Mesodermal cell (in vitro differentiated cells): ENCODE measurements at regions not wholly inside any gene's neighbourhood (a gene's known extent, or its start where the extent isn't known, plus 50 kb on each side); places are given as distances from the start of the nearest gene placed in this dataset.

Experiments used
- H3K27ac ChIP-seq: 2 replicates; pipeline ENCODE4 v1.7.0; 2013; ENCODE audit warnings: mild to moderate bottlenecking, low read depth, low read length, moderate library complexity; ENCODE audit not compliant: severe bottlenecking
- H3K36me3 ChIP-seq: 2 replicates; pipeline ENCODE4 v1.7.1; 2013; ENCODE audit warnings: mild to moderate bottlenecking, low read length, moderate library complexity; ENCODE audit not compliant: control insufficient read depth, insufficient read depth
- H3K4me1 ChIP-seq: one replicate; pipeline ENCODE4 v1.7.1; 2013; ENCODE audit warnings: mild to moderate bottlenecking, low read length; ENCODE audit not compliant: insufficient read depth, control insufficient read depth, poor library complexity, severe bottlenecking
- H3K4me3 ChIP-seq: 2 replicates; pipeline ENCODE4 v1.7.0; 2013; ENCODE audit warnings: low read length, control low read depth, mild to moderate bottlenecking; ENCODE audit not compliant: insufficient read depth, poor library complexity, severe bottlenecking; ENCODE audit errors: extremely low read depth
- H3K9me3 ChIP-seq: 2 replicates; pipeline ENCODE4 v1.7.1; 2013; ENCODE audit warnings: mild to moderate bottlenecking, low read length, moderate library complexity; ENCODE audit not compliant: control insufficient read depth
- WGBS, 2 experiments: methylation state at CpG; one replicate each; pipeline ENCODE4 v1.1.5; 2013; ENCODE audit warnings: missing lambda C conversion rate in 2 of 2; ENCODE audit not compliant: insufficient coverage in 2 of 2; 5-methylcytosine and 5-hydroxymethylcytosine counted together

- no peaks in the 10 kb centered on the region for H3K9me3 ChIP-seq
- H3K27ac ChIP-seq = no peak overlapping the region
- WGBS, 2 experiments = no CpG with 5 or more reads among the region's 1 CpG
- no peaks in the 10 kb centered on the region for H3K4me1 ChIP-seq
- H3K36me3 ChIP-seq = no peaks in the 10 kb centered on the region
- no peak overlapping the region for H3K4me3 ChIP-seq
Measured at GRCh38 chr4:125527681-125528080, 212.9 kb downstream of the FAT4 start.

- H3K4me1 ChIP-seq = no peaks in the 10 kb centered on the region
- WGBS, 2 experiments = 92 to 95% methylated on average over 2 of the region's 2 CpGs
- H3K36me3 ChIP-seq = no peaks in the 10 kb centered on the region
- no peak overlapping the region for H3K27ac ChIP-seq
- no peak overlapping the region for H3K4me3 ChIP-seq
- H3K9me3 ChIP-seq = no peaks in the 10 kb centered on the region
Measured at GRCh38 chr4:125529071-125529470, 214.3 kb downstream of the FAT4 start.

- H3K4me1 ChIP-seq = no peaks in the 10 kb centered on the region
- no CpG with 5 or more reads among the region's 1 CpG for WGBS, 2 experiments
- no peaks in the 10 kb centered on the region for H3K9me3 ChIP-seq
- no peaks in the 10 kb centered on the region for H3K36me3 ChIP-seq
- H3K27ac ChIP-seq = no peak overlapping the region
- H3K4me3 ChIP-seq = no peak overlapping the region
Measured at GRCh38 chr4:125538670-125539069, 223.9 kb downstream of the FAT4 start.

DNA sequence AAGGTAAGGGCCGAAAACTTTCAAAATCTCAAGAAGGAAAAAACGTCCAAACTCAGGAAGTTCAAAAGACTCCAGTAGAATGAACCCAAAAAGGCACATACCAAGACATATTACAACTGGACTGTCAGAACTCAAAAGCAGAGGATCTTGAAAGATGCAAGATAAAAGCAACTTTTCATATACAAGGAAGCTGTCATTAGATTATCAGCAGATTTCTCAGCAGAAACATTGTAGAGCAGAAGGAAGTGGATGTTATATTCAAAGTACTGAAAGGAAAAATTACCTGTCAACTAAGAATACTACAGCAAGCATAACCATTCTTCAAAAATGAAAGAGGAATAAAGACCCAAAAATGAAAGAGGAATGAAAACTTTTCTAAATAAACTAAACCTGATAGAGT lies 224.9 kb downstream of the FAT4 start:
- Histone ChIP-seq H3K4me3 (no peak overlapping the region), H3K9me3 (no peaks in the 10 kb centered on the region), H3K36me3 (no peaks in the 10 kb centered on the region), H3K4me1 (no peaks in the 10 kb centered on the region), H3K27ac (no peak overlapping the region)
- no CpG with 5 or more reads among the region's 2 CpGs for WGBS, 2 experiments

DNA sequence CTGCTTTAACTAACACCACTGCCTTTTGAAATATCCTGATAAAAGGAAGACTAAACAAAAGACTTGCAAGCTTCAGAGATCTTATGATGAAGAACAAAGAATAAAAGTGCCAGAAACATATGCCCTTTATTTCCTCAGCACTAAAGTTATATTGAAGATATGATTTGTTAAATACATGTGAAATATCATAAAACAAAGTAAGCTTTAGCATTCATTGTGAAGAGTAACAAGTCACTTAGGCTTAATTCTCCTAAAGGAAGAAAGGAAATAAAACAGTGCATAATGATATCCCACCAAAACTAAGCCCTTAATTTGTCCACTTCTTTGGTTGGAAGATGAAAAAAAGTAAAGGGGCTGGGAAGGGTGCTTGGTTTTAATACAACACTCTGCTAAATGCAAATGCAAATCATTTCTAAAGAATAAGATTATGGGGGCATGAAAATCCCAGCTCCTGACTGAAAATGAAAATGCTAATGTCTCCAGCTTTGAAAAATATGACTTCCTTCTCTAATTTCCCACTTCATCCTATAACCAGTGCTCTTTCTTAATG lies 227.2 kb downstream of the FAT4 start:
- no peak overlapping the region for H3K4me3 ChIP-seq
- H3K4me1 ChIP-seq = no peaks in the 10 kb centered on the region
- H3K9me3 ChIP-seq = no peaks in the 10 kb centered on the region
- H3K36me3 ChIP-seq = no peaks in the 10 kb centered on the region
- no peak overlapping the region for H3K27ac ChIP-seq

DNA sequence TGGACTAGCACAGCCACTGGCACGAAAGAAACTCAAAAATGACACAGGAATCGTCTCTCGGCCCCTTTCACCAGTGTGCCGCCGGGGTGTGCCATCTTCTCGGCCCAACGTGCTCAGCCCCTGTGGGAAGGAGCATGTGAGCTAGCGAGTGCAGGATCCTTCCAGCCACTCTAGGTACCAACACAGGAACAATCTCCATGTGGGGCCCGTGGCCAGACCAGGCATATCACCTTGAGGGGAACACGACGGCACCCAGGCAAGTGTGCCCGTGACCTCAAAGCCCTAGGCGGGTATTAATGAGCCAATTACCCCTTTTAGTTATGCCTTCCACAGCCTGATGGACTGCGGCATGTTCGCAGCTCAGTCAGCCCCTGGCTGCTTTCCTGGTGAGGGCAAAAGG lies 231.5 kb downstream of the FAT4 start:
- 92 to 94% methylated on average over 11 to 15 of the region's 15 CpGs for WGBS, 2 experiments
- no peak overlapping the region for H3K4me3 ChIP-seq
- no peaks in the 10 kb centered on the region for H3K9me3 ChIP-seq
- no peaks in the 10 kb centered on the region for H3K36me3 ChIP-seq
- H3K4me1 ChIP-seq = no peaks in the 10 kb centered on the region
- no peak overlapping the region for H3K27ac ChIP-seq

DNA sequence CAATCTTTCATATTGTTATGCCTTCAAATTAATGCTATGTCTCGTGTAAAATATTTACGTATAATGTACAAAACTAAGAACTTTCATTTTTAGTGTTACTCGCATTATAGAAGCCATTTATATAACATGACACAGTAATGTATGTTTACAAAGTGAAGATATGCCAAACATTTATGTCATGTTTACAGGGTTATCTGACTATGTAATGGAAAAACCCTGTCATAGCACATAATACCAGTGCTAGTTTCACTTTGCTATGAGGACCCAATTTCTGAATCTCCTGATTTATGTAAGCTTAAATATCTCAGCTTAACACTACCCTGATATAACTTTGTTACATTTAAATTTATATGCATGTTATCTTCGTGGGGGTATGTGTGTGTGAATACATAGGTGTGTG lies 233.1 kb downstream of the FAT4 start:
- no peaks in the 10 kb centered on the region for H3K9me3 ChIP-seq
- H3K36me3 ChIP-seq = no peaks in the 10 kb centered on the region
- H3K4me1 ChIP-seq = no peaks in the 10 kb centered on the region
- no peak overlapping the region for H3K4me3 ChIP-seq
- WGBS, 2 experiments = no CpG with 5 or more reads among the region's 4 CpGs
- no peak overlapping the region for H3K27ac ChIP-seq

- Histone ChIP-seq H3K36me3 (no peaks in the 10 kb centered on the region), H3K4me1 (no peaks in the 10 kb centered on the region), H3K9me3 (no peaks in the 10 kb centered on the region), H3K27ac (no peak overlapping the region), H3K4me3 (no peak overlapping the region)
- 89% methylated on average over 1 of the region's 5 CpGs; no CpG with 5 or more reads in 1 of the 2 experiments for WGBS, 2 experiments
Measured at GRCh38 chr4:125550769-125551168, 236.0 kb downstream of the FAT4 start.

- Histone ChIP-seq H3K9me3 (no peaks in the 10 kb centered on the region), H3K27ac (no peak overlapping the region), H3K4me3 (no peak overlapping the region), H3K36me3 (no peaks in the 10 kb centered on the region), H3K4me1 (no peaks in the 10 kb centered on the region)
- WGBS, 2 experiments = no CpG with 5 or more reads among the region's 2 CpGs
Measured at GRCh38 chr4:125551466-125551865, 236.7 kb downstream of the FAT4 start.

- WGBS, 2 experiments = no CpG with 5 or more reads among the region's 1 CpG
- H3K36me3 ChIP-seq = no peaks in the 10 kb centered on the region
- no peaks in the 10 kb centered on the region for H3K9me3 ChIP-seq
- H3K4me3 ChIP-seq = no peak overlapping the region
- H3K27ac ChIP-seq = no peak overlapping the region
- H3K4me1 ChIP-seq = no peaks in the 10 kb centered on the region
Measured at GRCh38 chr4:125551967-125552366, 237.2 kb downstream of the FAT4 start.

DNA sequence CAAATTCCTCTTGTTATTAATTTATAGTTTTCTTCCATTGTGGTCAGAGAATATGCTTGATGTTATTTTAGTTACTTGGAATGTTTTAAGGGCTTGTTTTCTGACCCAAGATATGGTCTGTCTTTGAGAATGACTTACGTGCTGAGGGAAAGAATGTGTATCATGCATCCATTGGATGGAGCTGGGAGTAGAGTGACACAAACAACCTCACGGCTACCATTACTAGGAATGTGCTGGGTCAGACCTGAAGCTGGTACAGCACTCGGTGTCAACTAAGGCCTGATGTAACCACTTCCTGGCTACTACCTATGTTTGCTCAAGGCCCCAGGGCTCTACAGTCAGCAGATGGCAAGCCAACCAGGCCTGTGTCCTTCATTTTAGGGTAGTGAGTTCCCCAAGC lies 257.8 kb downstream of the FAT4 start:
- Histone ChIP-seq H3K9me3 (no peaks in the 10 kb centered on the region), H3K36me3 (no peaks in the 10 kb centered on the region), H3K4me3 (no peak overlapping the region), H3K27ac (no peak overlapping the region), H3K4me1 (no peaks in the 10 kb centered on the region)
- 86 to 93% methylated on average over 3 of the region's 3 CpGs for WGBS, 2 experiments
